NCI-H510A treated with DMSO at 0.1 percent for 48 hours (cell line): ENCODE measurements at regions not wholly inside any gene's neighbourhood (a gene's known extent, or its start where the extent isn't known, plus 50 kb on each side); places are given as distances from the start of the nearest gene placed in this dataset.

Source experiments
- DNase-seq: peaks from one replicate; lab custom pipeline; 2025; lab: John Stamatoyannopoulos, UW

GRCh38 chr3:30495172-30496065 is 111.0 kb upstream of the TGFBR2 start:
- no peak for DNase-seq

GRCh38 chr3:30496066-30496966 is 110.1 kb upstream of the TGFBR2 start:
- no peak for DNase-seq

- DNase-seq: no peak
Observed at GRCh38 chr3:30498587-30498967, 107.8 kb upstream of the TGFBR2 start.

GRCh38 chr3:30500666-30501399 is 105.6 kb upstream of the TGFBR2 start:
- no peak for DNase-seq

- DNase-seq: no peak
Observed at GRCh38 chr3:30501526-30501925, 104.9 kb upstream of the TGFBR2 start.

- DNase-seq: no peak
Observed at GRCh38 chr3:30502051-30502741, 104.2 kb upstream of the TGFBR2 start.

- no peak for DNase-seq
Observed at GRCh38 chr3:30502742-30503073, 103.7 kb upstream of the TGFBR2 start.

GRCh38 chr3:30503446-30503845 is 103.0 kb upstream of the TGFBR2 start:
- no peak for DNase-seq

GRCh38 chr3:30504939-30505338 is 101.5 kb upstream of the TGFBR2 start:
- DNase-seq: no peak

- no peak for DNase-seq
Observed at GRCh38 chr3:30505866-30506520, 100.4 kb upstream of the TGFBR2 start.

GRCh38 chr3:30508339-30508738 is 98.1 kb upstream of the TGFBR2 start:
- no peak for DNase-seq

- no peak for DNase-seq
Observed at GRCh38 chr3:30510596-30510995, 95.8 kb upstream of the TGFBR2 start.

- DNase-seq: no peak
Observed at GRCh38 chr3:30511524-30512251, 94.7 kb upstream of the TGFBR2 start.

- DNase-seq: no peak
Observed at GRCh38 chr3:30512576-30512975, 93.8 kb upstream of the TGFBR2 start.

GRCh38 chr3:30513374-30514152 is 92.8 kb upstream of the TGFBR2 start:
- no peak for DNase-seq

- DNase-seq: no peak
Observed at GRCh38 chr3:30516238-30516637, 90.2 kb upstream of the TGFBR2 start.

GRCh38 chr3:30518181-30518864 is 88.1 kb upstream of the TGFBR2 start:
- DNase-seq: peak; percentile 20

GRCh38 chr3:30518872-30519271 is 87.5 kb upstream of the TGFBR2 start:
- DNase-seq: no peak

GRCh38 chr3:30520699-30521098 is 85.7 kb upstream of the TGFBR2 start:
- no peak for DNase-seq
